H1 (cell line): ENCODE measurements at regions not wholly inside any gene's neighbourhood (a gene's known extent, or its start where the extent isn't known, plus 50 kb on each side); places are given as distances from the start of the nearest gene placed in this dataset.

Experiments
- BCL11A ChIP-seq, 2 experiments: IDR thresholded peaks; one replicate each; pipeline ENCODE4 v1.6.1; 2011; ENCODE audit warnings: low read depth in 2 of 2, low read length in 2 of 2, mild to moderate bottlenecking in 2 of 2
- FOSL1 ChIP-seq: IDR thresholded peaks from 2 replicates; pipeline ENCODE4 v1.6.1; 2011; ENCODE audit warnings: mild to moderate bottlenecking, low read depth, low read length, moderate library complexity; ENCODE audit not compliant: insufficient read depth
- KDM1A ChIP-seq: fragments of 200-600, 300-600 bp; sonication (generic); IDR thresholded peaks from 2 replicates; pipeline ENCODE4 v1.7.1; 2016; ENCODE audit warnings: mild to moderate bottlenecking, low read length, borderline replicate concordance
- RNF2 ChIP-seq: fragments of 200-900, 300-1000 bp; sonication (generic); IDR thresholded peaks from 2 replicates; pipeline ENCODE4 v1.7.1; 2016; ENCODE audit warnings: borderline replicate concordance, low read depth, mild to moderate bottlenecking, antibody characterized with exemption, low read length; ENCODE audit not compliant: poor library complexity, severe bottlenecking; ENCODE audit errors: missing control alignments
- TEAD4 ChIP-seq: IDR thresholded peaks from 2 replicates; pipeline ENCODE4 v1.6.1; 2012; ENCODE audit warnings: low read depth, low read length, inconsistent platforms, mixed read lengths
- TF ChIP-seq, protein P1 (sequence below), 3 experiments: IDR thresholded peaks; 1 replicate in 2 of 3; 2 replicates in 1 of 3; pipeline versions ENCODE4 v1.5.1 to v1.6.1; 2011; ENCODE audit warnings: low read length in 3 of 3, mild to moderate bottlenecking in 3 of 3, inconsistent platforms in 2 of 3, low read depth in 1 of 3, moderate library complexity in 1 of 3; ENCODE audit not compliant: insufficient read depth in 1 of 3; ENCODE audit errors: control extremely low read depth in 1 of 3

DNA sequence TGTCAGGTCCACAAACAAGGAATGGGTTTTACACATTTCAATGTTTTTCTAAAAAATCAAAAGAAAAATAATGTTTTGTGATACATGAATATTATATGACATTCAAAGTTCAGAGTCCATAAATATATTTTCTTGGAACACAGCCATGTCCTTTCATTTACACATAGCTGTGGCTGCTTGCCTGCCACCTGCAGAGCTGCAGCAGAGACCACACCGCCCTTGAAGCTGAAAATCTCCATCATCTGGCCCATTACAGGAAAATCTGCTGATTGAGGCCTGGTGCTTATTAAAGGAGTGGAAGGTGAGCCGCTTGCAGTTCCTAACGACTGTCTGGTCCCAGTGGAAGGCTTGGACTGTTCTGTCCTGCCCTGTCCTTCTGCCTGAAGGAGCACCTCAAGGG lies 232.6 kb upstream of the ADAMTS16 start (continued):
- TF ChIP-seq RNF2: no peak
- TF ChIP-seq TEAD4: no peak
- TF ChIP-seq, protein P1, sequence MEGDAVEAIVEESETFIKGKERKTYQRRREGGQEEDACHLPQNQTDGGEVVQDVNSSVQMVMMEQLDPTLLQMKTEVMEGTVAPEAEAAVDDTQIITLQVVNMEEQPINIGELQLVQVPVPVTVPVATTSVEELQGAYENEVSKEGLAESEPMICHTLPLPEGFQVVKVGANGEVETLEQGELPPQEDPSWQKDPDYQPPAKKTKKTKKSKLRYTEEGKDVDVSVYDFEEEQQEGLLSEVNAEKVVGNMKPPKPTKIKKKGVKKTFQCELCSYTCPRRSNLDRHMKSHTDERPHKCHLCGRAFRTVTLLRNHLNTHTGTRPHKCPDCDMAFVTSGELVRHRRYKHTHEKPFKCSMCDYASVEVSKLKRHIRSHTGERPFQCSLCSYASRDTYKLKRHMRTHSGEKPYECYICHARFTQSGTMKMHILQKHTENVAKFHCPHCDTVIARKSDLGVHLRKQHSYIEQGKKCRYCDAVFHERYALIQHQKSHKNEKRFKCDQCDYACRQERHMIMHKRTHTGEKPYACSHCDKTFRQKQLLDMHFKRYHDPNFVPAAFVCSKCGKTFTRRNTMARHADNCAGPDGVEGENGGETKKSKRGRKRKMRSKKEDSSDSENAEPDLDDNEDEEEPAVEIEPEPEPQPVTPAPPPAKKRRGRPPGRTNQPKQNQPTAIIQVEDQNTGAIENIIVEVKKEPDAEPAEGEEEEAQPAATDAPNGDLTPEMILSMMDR (IDR thresholded peaks at IDR 0.05; ENCODE audit: control extremely low read depth in 1 of 3, insufficient read depth in 1 of 3, low read depth in 1 of 3, low read length in 3 of 3): no peak
- no peak for TF ChIP-seq FOSL1
- no peak for TF ChIP-seq KDM1A
- no peak for TF ChIP-seq BCL11A (IDR thresholded peaks at IDR 0.05; ENCODE audit: low read depth in 2 of 2, low read length in 2 of 2)
- TF ChIP-seq, all 59 proteins: peak for 0
